NCI-H1105 treated with DMSO at 0.1 percent for 48 hours (cell line): ENCODE measurements at regions not wholly inside any gene's neighbourhood (a gene's known extent, or its start where the extent isn't known, plus 50 kb on each side); places are given as distances from the start of the nearest gene placed in this dataset.
"Not testable (repeated sequence)": the region's sequence is repeated elsewhere in the genome, so short reads cannot be mapped to it uniquely, and the experiment has no call there.

ENCODE experiments used
- DNase-seq: peaks from one replicate; lab custom pipeline; 2025; lab: John Stamatoyannopoulos, UW

- not testable (repeated sequence) for DNase-seq
These were observed 350.6 kb upstream of the NUPR2 start for GRCh38 chr7:56466607-56467525.

- no peak for DNase-seq
These were observed 333.5 kb upstream of the NUPR2 start for GRCh38 chr7:56449762-56450161.

DNA sequence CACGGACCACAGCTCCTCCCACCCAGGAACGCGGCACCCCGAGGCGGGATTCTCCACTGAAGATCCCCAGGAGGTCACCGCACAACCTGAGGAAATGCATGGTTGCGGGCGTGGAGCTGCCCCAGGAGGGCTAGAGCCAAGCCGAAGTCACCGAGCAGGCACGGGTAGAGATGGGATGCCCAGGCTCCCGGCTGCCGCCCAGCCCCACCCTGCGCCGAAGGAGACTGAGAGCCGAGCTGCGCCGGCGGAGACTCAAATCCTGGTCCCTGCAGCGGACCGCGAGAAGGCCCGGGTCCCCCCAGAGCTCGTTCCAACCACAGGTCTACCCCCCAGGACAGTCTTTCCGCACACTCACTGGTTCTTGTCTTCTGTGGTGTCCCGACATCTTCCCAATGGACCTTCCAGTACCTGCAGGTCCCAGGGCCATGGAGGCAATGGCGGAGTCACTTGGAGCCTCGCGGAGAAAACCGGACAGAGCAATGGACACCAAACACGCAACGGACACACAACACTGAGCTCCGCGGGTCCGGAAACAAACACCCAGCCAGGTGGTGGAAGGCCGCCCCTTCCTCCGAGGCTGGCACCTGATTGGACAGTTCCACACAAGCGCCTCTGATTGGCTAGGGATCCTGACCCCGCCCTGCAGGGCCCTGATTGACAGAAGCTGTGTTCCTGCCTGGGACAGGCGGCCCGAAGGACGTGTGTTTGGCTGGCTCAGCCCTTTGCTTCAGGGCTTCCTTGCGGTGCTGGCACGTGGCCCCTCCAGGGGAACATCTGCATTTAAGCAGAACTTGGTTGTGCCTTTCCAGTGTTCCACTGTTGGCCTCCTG is 331.9 kb upstream of the NUPR2 start:
- no peak for DNase-seq

DNA sequence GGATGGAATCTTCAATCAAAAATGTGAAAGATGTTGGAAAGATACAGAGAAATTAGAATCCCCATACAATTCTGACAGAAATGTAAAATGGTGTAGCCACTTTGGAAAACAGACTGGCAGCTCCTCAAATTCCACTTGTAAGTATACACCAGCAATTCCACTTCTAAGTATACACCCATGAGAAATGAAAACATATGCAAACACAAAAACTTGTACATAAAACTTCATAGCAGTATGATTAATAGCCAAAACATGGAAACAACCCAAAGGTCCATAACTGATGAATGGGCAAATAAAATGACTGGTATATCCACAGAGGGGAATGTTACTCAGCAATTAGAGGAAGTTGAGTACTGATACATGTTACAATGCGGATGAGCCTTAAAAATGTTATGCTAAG is 304.3 kb upstream of the NUPR2 start:
- DNase-seq: not testable (repeated sequence)

- DNase-seq: no peak
These were observed 259.0 kb upstream of the NUPR2 start for GRCh38 chr7:56375173-56375572.

DNA sequence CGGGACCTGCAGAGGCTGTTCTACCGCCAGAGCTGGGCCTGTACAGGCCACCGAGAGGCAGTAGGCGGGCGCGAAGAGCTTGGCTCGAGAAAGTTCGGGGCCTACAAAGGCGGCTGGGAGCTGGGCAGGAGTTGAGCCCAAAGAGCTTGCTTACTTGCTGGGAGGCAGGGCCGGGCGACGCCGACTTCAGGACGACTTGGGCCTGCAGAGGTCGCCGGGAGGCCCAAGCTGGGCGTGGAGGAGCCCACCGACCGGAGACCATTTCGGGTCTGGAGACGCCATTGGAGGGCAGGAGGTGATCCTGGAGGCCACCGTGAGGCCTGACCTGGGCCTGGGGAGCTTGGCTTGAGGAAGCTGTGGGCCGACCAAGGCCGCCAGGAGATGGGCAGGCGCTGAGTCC is 258.4 kb upstream of the NUPR2 start:
- not testable (repeated sequence) for DNase-seq

DNA sequence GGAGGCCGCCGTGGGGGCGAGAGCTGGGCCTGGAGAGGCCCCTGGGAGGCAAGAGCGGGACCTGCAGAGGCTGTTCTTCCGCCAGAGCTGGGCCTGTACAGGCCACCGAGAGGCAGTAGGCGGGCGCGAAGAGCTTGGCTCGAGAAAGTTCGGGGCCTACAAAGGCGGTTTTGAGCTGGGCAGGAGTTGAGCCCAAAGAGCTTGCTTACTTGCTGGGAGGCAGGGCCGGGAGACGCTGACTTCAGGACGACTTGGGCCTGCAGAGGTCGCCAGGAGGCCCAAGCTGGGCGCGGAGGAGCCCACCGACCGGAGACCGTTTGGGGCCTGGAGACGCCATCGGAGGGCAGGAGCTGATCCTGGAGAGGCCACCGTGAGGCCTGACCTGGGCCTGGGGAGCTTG is 257.1 kb upstream of the NUPR2 start:
- DNase-seq: not testable (repeated sequence)

DNA sequence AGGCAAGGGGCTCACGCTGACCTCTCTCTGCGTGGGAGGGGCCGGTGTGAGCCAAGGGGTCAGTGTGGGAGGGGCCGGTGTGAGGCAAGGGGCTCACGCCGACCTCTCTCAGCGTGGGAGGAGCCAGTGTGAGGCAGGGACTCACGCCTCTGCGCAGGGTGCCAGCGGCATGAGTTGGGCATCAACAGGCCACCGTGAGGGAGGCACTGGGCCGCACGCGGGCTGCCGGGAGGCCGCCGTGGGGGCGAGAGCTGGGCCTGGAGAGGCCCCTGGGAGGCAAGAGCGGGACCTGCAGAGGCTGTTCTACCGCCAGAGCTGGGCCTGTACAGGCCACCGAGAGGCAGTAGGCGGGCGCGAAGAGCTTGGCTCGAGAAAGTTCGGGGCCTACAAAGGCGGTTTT is 255.6 kb upstream of the NUPR2 start:
- not testable (repeated sequence) for DNase-seq

GRCh38 chr7:56370208-56370872 is 254.1 kb upstream of the NUPR2 start:
- DNase-seq: not testable (repeated sequence)

- not testable (repeated sequence) for DNase-seq
These were observed 251.7 kb upstream of the NUPR2 start for GRCh38 chr7:56367914-56368313.

GRCh38 chr7:56367411-56367810 is 251.2 kb upstream of the NUPR2 start:
- DNase-seq: not testable (repeated sequence)

DNA sequence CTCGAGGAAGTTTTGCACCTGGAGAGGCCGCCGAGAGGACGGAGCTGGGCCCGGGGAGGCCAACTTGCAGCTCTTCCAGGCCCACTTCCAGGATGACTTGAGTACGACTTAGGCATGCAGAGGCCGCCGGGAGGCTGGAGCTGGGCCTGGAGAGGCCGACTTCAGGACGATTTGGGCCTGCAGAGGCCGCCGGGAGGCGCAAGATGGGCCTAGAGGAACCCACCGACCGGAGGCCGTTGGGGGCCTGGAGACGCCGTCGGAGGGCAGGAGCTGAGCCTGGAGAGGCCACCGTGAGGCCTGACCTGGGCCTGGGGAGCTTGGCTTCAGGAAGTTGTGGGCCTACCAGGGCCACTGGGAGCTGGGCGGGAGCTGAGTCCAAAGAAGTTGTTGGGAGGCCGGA is 250.5 kb upstream of the NUPR2 start:
- DNase-seq: not testable (repeated sequence)

DNA sequence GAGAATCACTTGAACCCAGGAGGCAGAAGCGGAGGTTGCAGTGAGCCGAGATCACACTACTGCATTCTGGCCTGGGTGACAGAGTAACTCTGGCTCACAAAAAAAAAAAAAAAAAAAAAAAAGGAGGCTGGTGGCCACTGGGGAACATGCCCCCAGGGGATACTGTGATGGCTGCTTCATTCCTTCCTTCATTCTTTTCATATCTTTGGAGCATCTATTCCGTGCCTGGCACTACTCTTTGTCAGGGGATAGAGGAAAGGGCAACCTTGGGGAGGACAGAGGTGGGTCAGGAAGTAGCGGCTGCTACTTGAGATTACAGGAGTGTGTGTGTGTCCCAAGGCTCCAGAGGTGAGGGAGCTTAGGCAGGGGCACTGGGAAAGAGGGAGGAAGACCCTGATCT is 236.4 kb upstream of the NUPR2 start:
- not testable (repeated sequence) for DNase-seq

- DNase-seq: not testable (repeated sequence)
These were observed 235.0 kb upstream of the NUPR2 start for GRCh38 chr7:56351181-56351580.

DNA sequence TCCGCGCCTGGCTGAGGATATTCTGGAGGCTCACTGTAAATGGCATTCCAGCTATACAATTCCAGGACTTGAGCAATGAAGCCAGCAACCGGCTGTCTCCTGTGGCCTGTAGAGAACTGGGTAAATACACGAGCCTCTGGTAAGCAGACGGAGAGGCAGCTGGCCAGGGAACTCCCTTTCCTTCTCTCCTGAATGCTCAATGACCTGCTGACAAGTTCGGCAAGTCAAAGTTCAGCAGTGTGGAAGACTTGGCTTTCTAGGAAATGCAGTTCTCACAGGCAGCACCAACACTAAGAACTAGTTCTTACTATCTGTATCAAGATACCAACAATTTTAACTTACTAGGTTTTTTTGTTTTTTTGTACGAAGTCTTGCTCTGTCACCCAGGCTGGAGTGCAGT is 232.1 kb upstream of the NUPR2 start:
- DNase-seq: not testable (repeated sequence)

GRCh38 chr7:56328327-56328726 is 212.1 kb upstream of the NUPR2 start:
- DNase-seq: not testable (repeated sequence)

GRCh38 chr7:56290548-56290947 is 174.3 kb upstream of the NUPR2 start:
- DNase-seq: no peak

- peak; percentile 39 for DNase-seq
These were observed 171.4 kb upstream of the NUPR2 start for GRCh38 chr7:56287429-56288138.

- no peak for DNase-seq
These were observed 139.9 kb upstream of the NUPR2 start for GRCh38 chr7:56256108-56256507.

GRCh38 chr7:56250135-56250534 is 133.9 kb upstream of the NUPR2 start:
- no peak for DNase-seq

DNA sequence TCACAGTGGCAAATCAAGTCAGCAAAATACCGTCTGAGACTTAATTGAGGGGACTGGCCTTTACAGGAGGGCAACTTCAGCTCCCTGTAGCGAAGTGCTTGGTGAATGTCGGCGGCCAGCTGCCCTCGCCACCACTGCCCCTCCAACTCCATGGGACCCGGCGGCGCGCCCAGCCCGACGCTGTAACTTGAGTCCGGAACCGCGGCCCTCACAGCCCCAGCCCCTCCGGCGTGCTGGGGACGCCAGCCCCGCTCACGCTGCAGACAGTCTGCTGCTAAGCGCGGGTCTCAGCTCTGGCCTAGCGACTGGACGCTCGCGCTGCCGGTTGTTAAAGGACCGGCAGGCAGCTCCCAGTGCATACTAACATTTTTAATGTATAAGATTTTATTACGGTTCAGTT is 113.4 kb upstream of the NUPR2 start:
- DNase-seq: no peak

DNA sequence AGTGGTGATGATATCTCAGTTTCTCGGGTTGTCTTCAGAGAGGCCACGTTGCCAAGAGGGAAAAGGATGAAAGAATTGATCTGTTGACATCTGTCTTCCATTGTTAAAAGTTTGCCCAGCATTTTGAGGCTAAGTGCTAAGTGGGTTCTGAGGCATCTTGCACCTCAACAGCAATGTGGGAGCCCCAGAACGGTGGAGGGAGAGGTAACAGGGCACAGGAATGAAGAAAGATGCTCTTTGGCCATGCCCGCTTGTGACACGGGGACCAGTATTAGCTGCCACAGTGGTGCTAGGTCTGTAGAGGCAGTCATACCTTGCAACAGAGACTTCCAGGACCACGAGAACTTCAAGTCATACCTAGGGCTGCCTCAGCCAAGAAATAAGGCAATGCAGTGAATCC is 106.6 kb upstream of the NUPR2 start:
- DNase-seq: no peak
